Vagina (tissue), 2 donors: ENCODE measurements at regions not wholly inside any gene's neighbourhood (a gene's known extent, or its start where the extent isn't known, plus 50 kb on each side); places are given as distances from the start of the nearest gene placed in this dataset.

Experiments used
- DNase-seq, 2 donors: peaks; one replicate each; pipeline ENCODE4 v3.0.0-alpha.2; 2017; ENCODE audit errors: extremely low spot score in 2 of 2
- H3K27ac ChIP-seq: fragments of 200-600 bp; sonication (generic); one replicate; pipeline ENCODE4 v1.5.1; 2019
- H3K27me3 ChIP-seq: fragments of 200-600 bp; sonication (generic); one replicate; pipeline ENCODE4 v1.5.1; 2019
- H3K36me3 ChIP-seq, 2 donors: fragments of 200-600 bp; sonication (generic); one replicate each; pipeline ENCODE4 v1.5.1; 2017 to 2019
- H3K4me1 ChIP-seq: fragments of 200-600 bp; sonication (generic); one replicate; pipeline ENCODE4 v1.5.1; 2019
- H3K4me3 ChIP-seq, 2 donors: fragments of 200-600 bp; sonication (generic); 1 replicate in 1 of 2; 2 replicates in 1 of 2; pipeline ENCODE4 v1.5.1; 2016 to 2019
- H3K9me3 ChIP-seq: fragments of 200-600 bp; sonication (generic); one replicate; pipeline ENCODE4 v1.5.1; 2019
- POLR2A ChIP-seq, 2 donors: fragments of 450-650 bp; IDR thresholded peaks; one replicate each; pipeline ENCODE4 v1.6.1; 2017; ENCODE audit warnings: antibody characterized with exemption in 2 of 2, mild to moderate bottlenecking in 2 of 2, moderate library complexity in 2 of 2
- POLR2AphosphoS5 ChIP-seq, 2 donors: sonication (generic); formaldehyde crosslinking; IDR thresholded peaks; one replicate each; pipeline ENCODE4 v1.9.0; 2017; ENCODE audit warnings: antibody characterized with exemption in 2 of 2, mild to moderate bottlenecking in 2 of 2, low read depth in 1 of 2; ENCODE audit not compliant: insufficient read depth in 1 of 2
- intact Hi-C: fragments of 100-400 bp; cut with DNase I; formaldehyde crosslinking; loops from one replicate; pipeline ENCODE4 v1.15.1; 2023
- TF ChIP-seq, protein P1 (sequence below), 3 experiments: fragments of 450-650 bp in 2 of 3; fragments of 200-600 bp in 1 of 3; sonication (generic) in 1 of 3; IDR thresholded peaks; one replicate each; pipeline ENCODE4 v1.5.1; 2017 to 2019; ENCODE audit warnings: antibody characterized with exemption in 3 of 3, mild to moderate bottlenecking in 2 of 3, moderate library complexity in 2 of 3

DNA sequence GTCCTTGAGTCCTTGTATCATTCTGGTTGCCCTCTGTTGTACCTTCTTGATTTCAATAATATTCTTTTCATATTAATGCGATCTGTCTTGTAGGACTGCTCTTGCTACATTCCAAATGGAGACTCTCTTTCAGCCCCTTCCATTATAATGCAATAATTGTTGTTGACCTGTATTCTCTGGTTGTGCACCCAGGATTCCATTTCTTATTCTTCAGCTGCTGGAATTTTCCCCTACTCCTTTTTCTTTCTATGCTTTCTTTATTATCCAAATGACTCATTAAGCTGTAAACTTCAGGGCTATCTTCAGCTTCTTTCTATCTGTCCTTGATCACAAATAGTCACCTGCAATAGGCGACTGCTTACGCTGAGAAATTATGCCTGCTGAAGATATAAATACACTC is 321.5 kb downstream of the SATB1 start:
- Histone ChIP-seq H3K36me3 (no peaks in the 10 kb centered on the region), H3K27ac (no peak overlapping the region), H3K4me1 (no peaks in the 10 kb centered on the region), H3K4me3 (no peak overlapping the region), H3K9me3 (no peaks in the 10 kb centered on the region), H3K27me3 (no peaks in the 10 kb centered on the region)
- intact Hi-C loops, result no loop called here
- no peak for TF ChIP-seq POLR2AphosphoS5 (IDR thresholded peaks at IDR 0.05; ENCODE audit: insufficient read depth in 1 of 2, low read depth in 1 of 2)
- no peak for TF ChIP-seq POLR2A (IDR thresholded peaks at IDR 0.05)
- TF ChIP-seq, protein P1, sequence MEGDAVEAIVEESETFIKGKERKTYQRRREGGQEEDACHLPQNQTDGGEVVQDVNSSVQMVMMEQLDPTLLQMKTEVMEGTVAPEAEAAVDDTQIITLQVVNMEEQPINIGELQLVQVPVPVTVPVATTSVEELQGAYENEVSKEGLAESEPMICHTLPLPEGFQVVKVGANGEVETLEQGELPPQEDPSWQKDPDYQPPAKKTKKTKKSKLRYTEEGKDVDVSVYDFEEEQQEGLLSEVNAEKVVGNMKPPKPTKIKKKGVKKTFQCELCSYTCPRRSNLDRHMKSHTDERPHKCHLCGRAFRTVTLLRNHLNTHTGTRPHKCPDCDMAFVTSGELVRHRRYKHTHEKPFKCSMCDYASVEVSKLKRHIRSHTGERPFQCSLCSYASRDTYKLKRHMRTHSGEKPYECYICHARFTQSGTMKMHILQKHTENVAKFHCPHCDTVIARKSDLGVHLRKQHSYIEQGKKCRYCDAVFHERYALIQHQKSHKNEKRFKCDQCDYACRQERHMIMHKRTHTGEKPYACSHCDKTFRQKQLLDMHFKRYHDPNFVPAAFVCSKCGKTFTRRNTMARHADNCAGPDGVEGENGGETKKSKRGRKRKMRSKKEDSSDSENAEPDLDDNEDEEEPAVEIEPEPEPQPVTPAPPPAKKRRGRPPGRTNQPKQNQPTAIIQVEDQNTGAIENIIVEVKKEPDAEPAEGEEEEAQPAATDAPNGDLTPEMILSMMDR (IDR thresholded peaks at IDR 0.05), result no peak
- DNase-seq, result no peak

DNA sequence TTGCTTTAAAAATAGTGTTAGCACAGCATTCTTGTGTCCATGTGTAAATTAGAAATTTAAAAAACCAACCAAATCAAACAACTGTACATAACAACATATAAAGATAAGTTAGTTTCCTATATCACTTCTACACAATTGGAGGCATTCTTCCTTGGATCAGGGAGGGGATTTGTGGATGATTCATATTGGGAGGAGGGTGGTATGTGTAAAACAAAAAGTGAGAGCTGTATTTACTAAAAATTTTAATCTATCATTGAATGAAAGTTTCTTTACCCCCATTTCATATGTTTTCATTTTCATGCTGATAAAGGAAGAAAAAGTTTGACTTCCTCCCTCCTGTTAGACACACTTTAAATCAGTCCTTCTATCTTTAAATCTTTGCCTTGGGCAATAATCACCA is 325.0 kb downstream of the SATB1 start:
- Histone ChIP-seq H3K27ac (no peak overlapping the region), H3K9me3 (no peaks in the 10 kb centered on the region), H3K36me3 (no peaks in the 10 kb centered on the region), H3K4me1 (no peaks in the 10 kb centered on the region), H3K4me3 (no peak overlapping the region), H3K27me3 (no peaks in the 10 kb centered on the region)
- intact Hi-C loops, result no loop called here
- no peak for DNase-seq
- TF ChIP-seq, protein P1 (IDR thresholded peaks at IDR 0.05), result no peak
- TF ChIP-seq POLR2A (IDR thresholded peaks at IDR 0.05) (no peak), POLR2AphosphoS5 (IDR thresholded peaks at IDR 0.05; ENCODE audit: insufficient read depth in 1 of 2, low read depth in 1 of 2) (no peak)

DNA sequence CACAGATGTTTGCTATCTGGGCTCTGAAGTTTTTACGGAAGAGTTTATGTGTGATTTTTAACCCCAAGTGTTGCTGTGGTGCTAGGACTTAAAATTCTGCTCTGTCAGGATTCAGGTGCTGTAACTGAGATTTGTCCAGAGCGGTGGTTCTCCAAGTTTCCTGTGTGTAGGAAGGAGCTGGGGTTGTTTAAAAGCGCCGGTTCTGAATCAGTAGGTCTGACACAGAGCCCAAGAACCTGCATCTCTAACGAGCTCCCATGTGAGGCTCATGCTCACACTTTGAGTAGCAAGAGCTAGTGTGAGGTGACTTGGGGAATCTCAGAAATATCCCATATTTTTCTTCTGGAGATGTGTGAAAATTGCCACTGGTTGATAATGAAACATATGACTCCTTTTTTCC is 325.5 kb downstream of the SATB1 start:
- Histone ChIP-seq H3K4me1 (no peaks in the 10 kb centered on the region), H3K4me3 (no peak overlapping the region), H3K27ac (no peak overlapping the region), H3K36me3 (no peaks in the 10 kb centered on the region), H3K9me3 (no peaks in the 10 kb centered on the region), H3K27me3 (no peaks in the 10 kb centered on the region)
- DNase-seq, result no peak
- TF ChIP-seq, protein P1 (IDR thresholded peaks at IDR 0.05), result no peak
- no peak for TF ChIP-seq POLR2A (IDR thresholded peaks at IDR 0.05)
- TF ChIP-seq POLR2AphosphoS5 (IDR thresholded peaks at IDR 0.05; ENCODE audit: insufficient read depth in 1 of 2, low read depth in 1 of 2), result no peak
- intact Hi-C loops, result loop anchor here (5.0 kb wide), 1 partner anchor 102 kb away; no protein-coding TSS in a partner anchor

DNA sequence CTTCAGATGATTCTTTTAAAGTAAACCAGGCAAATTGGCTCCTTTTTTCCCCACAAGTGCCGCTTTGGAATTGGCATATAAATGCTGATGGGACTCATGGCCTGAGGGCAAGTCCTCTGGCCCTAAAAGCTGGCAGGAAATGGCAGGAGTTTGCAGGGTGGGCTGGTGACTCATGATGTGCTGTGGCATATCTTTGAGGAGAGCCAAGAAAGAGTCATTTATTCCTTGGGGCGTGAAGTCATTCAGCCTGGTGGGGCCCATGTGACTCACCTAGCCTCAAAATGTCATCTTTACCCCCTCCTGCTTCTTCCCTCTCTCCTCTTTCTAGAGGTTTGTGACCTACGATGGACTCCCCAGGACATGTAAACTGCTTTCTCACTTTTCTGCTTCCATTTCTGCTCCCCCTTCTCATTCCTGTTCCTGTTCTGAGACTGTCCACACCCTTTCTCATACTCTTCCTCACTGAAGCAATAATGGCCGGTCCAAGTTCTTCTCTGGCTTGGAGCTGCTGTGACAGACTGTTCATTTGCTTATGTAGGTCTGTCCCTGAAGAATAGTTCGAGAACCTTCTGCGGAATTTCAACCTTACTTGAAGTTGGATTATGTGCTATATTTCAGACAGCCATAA is 326.1 kb downstream of the SATB1 start:
- TF ChIP-seq, protein P1 (IDR thresholded peaks at IDR 0.05), result no peak
- TF ChIP-seq POLR2AphosphoS5 (IDR thresholded peaks at IDR 0.05; ENCODE audit: insufficient read depth in 1 of 2, low read depth in 1 of 2), result no peak
- no peak for TF ChIP-seq POLR2A (IDR thresholded peaks at IDR 0.05)
- intact Hi-C loops, result loop anchor here (5.0 kb wide), 1 partner anchor 102 kb away; no protein-coding TSS in a partner anchor

DNA sequence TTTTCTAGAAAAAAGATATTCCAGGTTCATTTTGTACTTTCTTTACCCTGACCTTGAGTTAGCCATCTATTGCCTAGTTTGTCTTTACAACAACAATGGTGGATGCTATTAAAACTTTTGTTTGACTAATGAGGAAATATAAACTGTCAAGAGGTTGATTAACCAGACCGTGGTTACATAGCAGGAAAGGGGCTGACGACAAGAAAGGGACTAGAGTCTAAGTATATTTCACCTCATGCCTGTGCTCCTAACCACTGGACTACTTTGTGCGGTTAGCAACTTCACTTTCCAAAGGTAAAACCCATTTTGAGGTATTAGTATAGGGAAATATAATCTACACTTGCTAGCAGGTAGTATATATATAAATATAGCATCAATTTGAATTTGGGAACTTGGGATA is 327.1 kb downstream of the SATB1 start:
- TF ChIP-seq POLR2AphosphoS5 (IDR thresholded peaks at IDR 0.05; ENCODE audit: insufficient read depth in 1 of 2, low read depth in 1 of 2) (no peak), POLR2A (IDR thresholded peaks at IDR 0.05) (no peak)
- TF ChIP-seq, protein P1 (IDR thresholded peaks at IDR 0.05), result no peak
- H3K27me3 ChIP-seq, result no peaks in the 10 kb centered on the region
- H3K27ac ChIP-seq, result no peak overlapping the region
- no peak for DNase-seq
- H3K4me1 ChIP-seq, result no peaks in the 10 kb centered on the region
- intact Hi-C loops, result loop anchor here (5.0 kb wide), 1 partner anchor 101 kb away; no protein-coding TSS in a partner anchor
- H3K36me3 ChIP-seq, result no peaks in the 10 kb centered on the region
- no peak overlapping the region for H3K4me3 ChIP-seq
- no peaks in the 10 kb centered on the region for H3K9me3 ChIP-seq

More for the DNA sequence above, 326.1 kb downstream of the SATB1 start:
- Histone ChIP-seq H3K27me3 (no peaks in the 10 kb centered on the region), H3K9me3 (no peaks in the 10 kb centered on the region), H3K4me1 (no peaks in the 10 kb centered on the region), H3K36me3 (no peaks in the 10 kb centered on the region), H3K27ac (no peak overlapping the region), H3K4me3 (no peak overlapping the region)
- DNase-seq, result no peak
